Common myeloid progenitor, CD34-positive (primary cell): ENCODE measurements at regions not wholly inside any gene's neighbourhood (a gene's known extent, or its start where the extent isn't known, plus 50 kb on each side); places are given as distances from the start of the nearest gene placed in this dataset.
"Not testable (repeated sequence)": the region's sequence is repeated elsewhere in the genome, so short reads cannot be mapped to it uniquely, and the experiment has no call there.

ENCODE experiments used
- CTCF ChIA-PET: fragments of 350-600 bp; sonication (Branson Sonifier 250); formaldehyde crosslinking; loops from one replicate; lab custom pipeline; 2021; ENCODE audit warnings: antibody characterized with exemption; lab: Charles Lee
- POLR2A ChIA-PET: fragments of 350-600 bp; sonication (Branson Sonifier 250); formaldehyde crosslinking; loops from one replicate; lab custom pipeline; 2021; ENCODE audit warnings: antibody characterized with exemption; lab: Charles Lee
- DNase-seq, 3 donors: peaks; one replicate each; pipeline versions ENCODE4 v3.0.0 to v3.0.0-alpha.2; 2013
- H3K27ac ChIP-seq, 2 experiments: 1 replicate in 1 of 2; 2 replicates in 1 of 2; pipeline ENCODE4 v1.7.0; 2013; ENCODE audit warnings: inconsistent platforms in 2 of 2, low read length in 2 of 2, mild to moderate bottlenecking in 2 of 2, low read depth in 1 of 2, moderate library complexity in 1 of 2; ENCODE audit not compliant: severe bottlenecking in 2 of 2, insufficient read depth in 1 of 2, poor library complexity in 1 of 2
- H3K27me3 ChIP-seq, 5 experiments: replicated peaks in 2 of 5; 1 replicate in 3 of 5; 2 replicates in 2 of 5; pipeline versions ENCODE4 v1.6.1 to v1.7.0; 2013; ENCODE audit warnings: low read length in 4 of 5, mild to moderate bottlenecking in 2 of 5, moderate library complexity in 2 of 5, inconsistent platforms in 1 of 5; ENCODE audit not compliant: insufficient read depth in 5 of 5, control insufficient read depth in 4 of 5
- H3K36me3 ChIP-seq, 4 experiments: 1 replicate in 2 of 4; 2 replicates in 2 of 4; pipeline versions ENCODE4 v1.6.1 to v1.7.0; 2013; ENCODE audit warnings: low read length in 3 of 4, control low read depth in 1 of 4, mild to moderate bottlenecking in 1 of 4; ENCODE audit not compliant: control insufficient read depth in 4 of 4, insufficient read depth in 4 of 4
- H3K4me1 ChIP-seq, 4 experiments: 1 replicate in 3 of 4; 2 replicates in 1 of 4; pipeline versions ENCODE4 v1.6.1 to v1.7.1; 2013; ENCODE audit warnings: low read length in 3 of 4, mild to moderate bottlenecking in 3 of 4, control low read depth in 1 of 4, inconsistent platforms in 1 of 4, moderate library complexity in 1 of 4; ENCODE audit not compliant: control insufficient read depth in 4 of 4, insufficient read depth in 4 of 4; ENCODE audit errors: control extremely low read depth in 1 of 4
- H3K4me3 ChIP-seq, 7 experiments: 1 replicate in 4 of 7; 2 replicates in 3 of 7; pipeline versions ENCODE4 v1.5.1 to v1.7.0; 2013; ENCODE audit warnings: mild to moderate bottlenecking in 7 of 7, low read length in 6 of 7, moderate library complexity in 6 of 7, inconsistent platforms in 2 of 7, low read depth in 2 of 7, control low read depth in 1 of 7; ENCODE audit not compliant: insufficient read depth in 4 of 7, control insufficient read depth in 1 of 7; ENCODE audit errors: extremely low read depth in 1 of 7
- H3K9me3 ChIP-seq, 5 experiments: 1 replicate in 4 of 5; 2 replicates in 1 of 5; pipeline versions ENCODE4 v1.6.1 to v1.7.1; 2013; ENCODE audit warnings: low read length in 4 of 5, mild to moderate bottlenecking in 2 of 5, inconsistent platforms in 1 of 5, low read depth in 1 of 5, moderate library complexity in 1 of 5; ENCODE audit not compliant: control insufficient read depth in 4 of 5, insufficient read depth in 2 of 5; ENCODE audit errors: control extremely low read depth in 1 of 5
- WGBS: methylation state at CpG from one replicate; pipeline ENCODE4 v1.1.5; 2013; ENCODE audit not compliant: insufficient coverage; 5-methylcytosine and 5-hydroxymethylcytosine counted together

- Histone ChIP-seq H3K4me1 (no peaks in the 10 kb centered on the region), H3K9me3 (no peaks in the 10 kb centered on the region), H3K27me3 (no peaks in the 10 kb centered on the region), H3K27ac (no peak overlapping the region), H3K36me3 (no peaks in the 10 kb centered on the region), H3K4me3 (no peak overlapping the region)
- CTCF ChIA-PET, result no interaction called here
- POLR2A ChIA-PET, result no interaction called here
- no CpG with 5 or more reads among the region's 4 CpGs for WGBS
- no peak for DNase-seq
Observed at GRCh38 chr5:155697236-155697635, 629.7 kb upstream of the SGCD start.

GRCh38 chr5:155699385-155699784 is 627.6 kb upstream of the SGCD start:
- H3K4me1 ChIP-seq, result no peaks in the 10 kb centered on the region
- no peak overlapping the region for H3K27ac ChIP-seq
- 44% methylated on average over 1 of the region's 1 CpG for WGBS
- no peaks in the 10 kb centered on the region for H3K36me3 ChIP-seq
- DNase-seq, result no peak
- no peaks in the 10 kb centered on the region for H3K9me3 ChIP-seq
- ChIA-PET CTCF (no interaction called here), POLR2A (no interaction called here)
- H3K27me3 ChIP-seq, result no peaks in the 10 kb centered on the region
- H3K4me3 ChIP-seq, result no peak overlapping the region

GRCh38 chr5:155700333-155700732 is 626.6 kb upstream of the SGCD start:
- no peak overlapping the region for H3K4me3 ChIP-seq
- no peaks in the 10 kb centered on the region for H3K36me3 ChIP-seq
- H3K27me3 ChIP-seq, result no peaks in the 10 kb centered on the region
- no peak overlapping the region for H3K27ac ChIP-seq
- CTCF ChIA-PET, result no interaction called here
- no peaks in the 10 kb centered on the region for H3K4me1 ChIP-seq
- WGBS, result 63% methylated on average over 1 of the region's 3 CpGs
- DNase-seq, result no peak
- H3K9me3 ChIP-seq, result no peaks in the 10 kb centered on the region
- POLR2A ChIA-PET, result no interaction called here

- Histone ChIP-seq H3K4me3 (no peak overlapping the region), H3K4me1 (no peaks in the 10 kb centered on the region), H3K27ac (no peak overlapping the region), H3K27me3 (no peaks in the 10 kb centered on the region), H3K36me3 (no peaks in the 10 kb centered on the region), H3K9me3 (no peaks in the 10 kb centered on the region)
- DNase-seq, result no peak
- POLR2A ChIA-PET, result no interaction called here
- CTCF ChIA-PET, result no interaction called here
- WGBS, result no CpG with 5 or more reads among the region's 1 CpG
Observed at GRCh38 chr5:155711882-155712281, 615.1 kb upstream of the SGCD start.

GRCh38 chr5:155714435-155714834 is 612.5 kb upstream of the SGCD start:
- H3K36me3 ChIP-seq, H3K4me1 ChIP-seq, H3K4me3 ChIP-seq, POLR2A ChIA-PET, H3K9me3 ChIP-seq, H3K27me3 ChIP-seq, CTCF ChIA-PET, DNase-seq, H3K27ac ChIP-seq: not testable (repeated sequence)
- 92% methylated on average over 2 of the region's 2 CpGs for WGBS

GRCh38 chr5:155726267-155726666 is 600.7 kb upstream of the SGCD start:
- H3K9me3 ChIP-seq, result no peaks in the 10 kb centered on the region
- H3K4me1 ChIP-seq, result peaks cover 0 to 13% (median 6%) of the 10 kb centered on the region in 4 experiments
- peak in 2 of 3 donors; percentile 23 to 24 for DNase-seq
- CTCF ChIA-PET, result no interaction called here
- H3K27ac ChIP-seq, result no peak overlapping the region
- WGBS, result 19% methylated on average over 8 of the region's 8 CpGs
- POLR2A ChIA-PET, result no interaction called here
- no peak overlapping the region for H3K4me3 ChIP-seq
- H3K27me3 ChIP-seq, result peaks cover 5 to 57% (median 36%) of the 10 kb centered on the region in 5 experiments
- no peaks in the 10 kb centered on the region for H3K36me3 ChIP-seq

GRCh38 chr5:155727512-155728145 is 599.3 kb upstream of the SGCD start:
- WGBS, result 6% methylated on average over 29 of the region's 36 CpGs
- POLR2A ChIA-PET, result no interaction called here

More at GRCh38 chr5:155727512-155728145, 599.3 kb upstream of the SGCD start:
- Histone ChIP-seq H3K36me3 (no peaks in the 10 kb centered on the region), H3K27ac (no peak overlapping the region), H3K9me3 (no peaks in the 10 kb centered on the region), H3K4me1 (peaks cover 0 to 13% (median 6%) of the 10 kb centered on the region in 4 experiments), H3K4me3 (peak overlapping the region in 4 of 7 experiments; percentile 33 to 56 (median 44)), H3K27me3 (peaks cover 5 to 68% (median 36%) of the 10 kb centered on the region in 5 experiments)
- CTCF ChIA-PET, result no interaction called here
- DNase-seq, result no peak
